ENCODE measurements at regions not wholly inside any gene's neighbourhood (a gene's known extent, or its start where the extent isn't known, plus 50 kb on each side); places are given as distances from the start of the nearest gene placed in this dataset.

DNA sequence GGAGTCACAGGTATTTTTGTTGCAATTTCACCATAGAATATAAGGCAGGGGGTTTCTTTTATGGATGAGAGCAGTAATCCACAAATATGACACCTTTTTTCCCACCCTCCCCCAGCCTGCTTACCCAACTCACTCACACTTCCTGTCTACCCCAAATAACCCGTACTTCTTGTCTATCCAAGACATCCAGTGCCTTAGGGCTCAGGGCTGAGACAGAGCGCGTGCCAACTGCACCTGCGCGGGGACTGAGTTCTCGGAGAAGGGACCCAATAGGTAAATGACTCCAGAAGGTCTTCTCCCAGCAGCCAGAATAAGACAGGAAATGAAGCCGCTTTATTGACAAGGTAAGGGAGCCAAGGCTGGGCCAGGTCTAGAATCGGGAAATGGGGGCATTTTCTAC, 369.1 kb downstream of the SIPA1L2 start:
- TF ChIP-seq, protein P1, sequence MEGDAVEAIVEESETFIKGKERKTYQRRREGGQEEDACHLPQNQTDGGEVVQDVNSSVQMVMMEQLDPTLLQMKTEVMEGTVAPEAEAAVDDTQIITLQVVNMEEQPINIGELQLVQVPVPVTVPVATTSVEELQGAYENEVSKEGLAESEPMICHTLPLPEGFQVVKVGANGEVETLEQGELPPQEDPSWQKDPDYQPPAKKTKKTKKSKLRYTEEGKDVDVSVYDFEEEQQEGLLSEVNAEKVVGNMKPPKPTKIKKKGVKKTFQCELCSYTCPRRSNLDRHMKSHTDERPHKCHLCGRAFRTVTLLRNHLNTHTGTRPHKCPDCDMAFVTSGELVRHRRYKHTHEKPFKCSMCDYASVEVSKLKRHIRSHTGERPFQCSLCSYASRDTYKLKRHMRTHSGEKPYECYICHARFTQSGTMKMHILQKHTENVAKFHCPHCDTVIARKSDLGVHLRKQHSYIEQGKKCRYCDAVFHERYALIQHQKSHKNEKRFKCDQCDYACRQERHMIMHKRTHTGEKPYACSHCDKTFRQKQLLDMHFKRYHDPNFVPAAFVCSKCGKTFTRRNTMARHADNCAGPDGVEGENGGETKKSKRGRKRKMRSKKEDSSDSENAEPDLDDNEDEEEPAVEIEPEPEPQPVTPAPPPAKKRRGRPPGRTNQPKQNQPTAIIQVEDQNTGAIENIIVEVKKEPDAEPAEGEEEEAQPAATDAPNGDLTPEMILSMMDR (IDR thresholded peaks at IDR 0.05; ENCODE audit: extremely low read depth in 1 of 2, insufficient read depth in 1 of 2, low read depth in 1 of 2, low read length in 2 of 2), result no peak
- no peak for TF ChIP-seq POLR2A (IDR thresholded peaks at IDR 0.05; ENCODE audit: low read depth, low read length)
- no peak for TF ChIP-seq POLR2AphosphoS5 (IDR thresholded peaks at IDR 0.05; ENCODE audit: insufficient read depth, low read depth, low read length)
- no peak for TF ChIP-seq EZH2 (IDR thresholded peaks at IDR 0.05; ENCODE audit: borderline replicate concordance, low read depth, low read length, severe bottlenecking)
- TF ChIP-seq, protein P2, sequence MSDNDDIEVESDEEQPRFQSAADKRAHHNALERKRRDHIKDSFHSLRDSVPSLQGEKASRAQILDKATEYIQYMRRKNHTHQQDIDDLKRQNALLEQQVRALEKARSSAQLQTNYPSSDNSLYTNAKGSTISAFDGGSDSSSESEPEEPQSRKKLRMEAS (IDR thresholded peaks at IDR 0.05; ENCODE audit: insufficient read depth, insufficient read length), result no peak

Measured in endothelial cell of umbilical vein (primary cell).